Astrocyte (in vitro differentiated cells and primary cell): ENCODE measurements at regions not wholly inside any gene's neighbourhood (a gene's known extent, or its start where the extent isn't known, plus 50 kb on each side); places are given as distances from the start of the nearest gene placed in this dataset.

Experiments used
- DNase-seq: peaks from one replicate; pipeline ENCODE4 v3.0.0-alpha.2; 2010; ENCODE audit warnings: low read depth
- FAIRE-seq: peaks from 2 replicates; lab custom pipeline; 2011; peaks lifted over from hg19 to GRCh38; lab: Jason Lieb, UNC
- H2AFZ ChIP-seq: 2 replicates; pipeline ENCODE4 v1.6.0; 2012; ENCODE audit warnings: low read depth, low read length, inconsistent platforms
- H3K27ac ChIP-seq: 2 replicates; pipeline ENCODE4 v1.5.1; 2011; ENCODE audit warnings: low read depth, low read length, inconsistent platforms
- H3K27me3 ChIP-seq: 2 replicates; pipeline ENCODE4 v1.6.0; 2011; ENCODE audit warnings: low read length, inconsistent platforms; ENCODE audit not compliant: insufficient read depth
- H3K36me3 ChIP-seq: 2 replicates; pipeline ENCODE4 v1.5.1; 2011; ENCODE audit warnings: low read length, inconsistent platforms; ENCODE audit not compliant: insufficient read depth
- H3K4me1 ChIP-seq: 2 replicates; pipeline ENCODE4 v1.5.1; 2011; ENCODE audit warnings: low read length, inconsistent platforms; ENCODE audit not compliant: insufficient read depth
- H3K4me2 ChIP-seq: 2 replicates; pipeline ENCODE4 v1.6.0; 2012; ENCODE audit warnings: low read length, inconsistent platforms
- H3K4me3 ChIP-seq: 2 replicates; pipeline ENCODE4 v1.5.1; 2011; ENCODE audit warnings: low read depth, mild to moderate bottlenecking, low read length, inconsistent platforms; ENCODE audit not compliant: insufficient read depth
- H3K79me2 ChIP-seq: 2 replicates; pipeline ENCODE4 v1.6.0; 2012; ENCODE audit warnings: mild to moderate bottlenecking, low read length, inconsistent platforms; ENCODE audit not compliant: insufficient read depth
- H3K9ac ChIP-seq: 2 replicates; pipeline ENCODE4 v1.6.0; 2012; ENCODE audit warnings: mild to moderate bottlenecking, low read length, inconsistent platforms
- H3K9me3 ChIP-seq: 2 replicates; pipeline ENCODE4 v1.5.1; 2012; ENCODE audit warnings: low read depth, mild to moderate bottlenecking, low read length, inconsistent platforms; ENCODE audit not compliant: insufficient read depth
- H4K20me1 ChIP-seq: 2 replicates; pipeline ENCODE4 v1.6.0; 2012; ENCODE audit warnings: low read length, inconsistent platforms; ENCODE audit not compliant: insufficient read depth
- H3K27ac Mint-ChIP-seq: one replicate; pipeline ENCODE4 v1.8.0; 2021; ENCODE audit warnings: mild to moderate bottlenecking, mixed read lengths; ENCODE audit not compliant: unreplicated experiment
- H3K27me3 Mint-ChIP-seq: one replicate; pipeline ENCODE4 v1.8.0; 2021; ENCODE audit warnings: low read depth, mixed read lengths; ENCODE audit not compliant: unreplicated experiment
- H3K36me3 Mint-ChIP-seq: one replicate; pipeline ENCODE4 v1.8.0; 2021; ENCODE audit warnings: low read depth, mixed read lengths; ENCODE audit not compliant: unreplicated experiment
- H3K4me1 Mint-ChIP-seq: one replicate; pipeline ENCODE4 v1.8.0; 2021; ENCODE audit warnings: low read depth, mixed read lengths; ENCODE audit not compliant: unreplicated experiment
- H3K4me3 Mint-ChIP-seq: one replicate; pipeline ENCODE4 v1.8.0; 2021; ENCODE audit warnings: mild to moderate bottlenecking, moderate library complexity, mixed read lengths; ENCODE audit not compliant: unreplicated experiment
- H3K9me3 Mint-ChIP-seq: one replicate; pipeline ENCODE4 v1.8.0; 2021; ENCODE audit warnings: mild to moderate bottlenecking, mixed read lengths; ENCODE audit not compliant: unreplicated experiment
- EZH2 ChIP-seq: IDR thresholded peaks from 2 replicates; pipeline ENCODE4 v1.6.1; 2012; ENCODE audit warnings: mild to moderate bottlenecking, low read length, inconsistent platforms; ENCODE audit not compliant: insufficient read depth
- TF ChIP-seq, protein P1 (sequence below): IDR thresholded peaks from 2 replicates; pipeline ENCODE4 v1.5.1; 2011; ENCODE audit warnings: low read depth, mild to moderate bottlenecking, inconsistent platforms, low read length, moderate library complexity; ENCODE audit not compliant: insufficient read depth

- FAIRE-seq, result no peak
These were observed 645.9 kb downstream of the PCDH7 start for GRCh38 chr4:31366041-31366440.

GRCh38 chr4:31370866-31371465 lies 650.8 kb downstream of the PCDH7 start:
- Histone ChIP-seq H4K20me1 (no peaks in the 10 kb centered on the region), H3K79me2 (no peaks in the 10 kb centered on the region), H3K4me1 (no peaks in the 10 kb centered on the region), H3K36me3 (no peaks in the 10 kb centered on the region), H3K9ac (no peak overlapping the region), H3K4me2 (no peak overlapping the region), H2AFZ (no peak overlapping the region), H3K4me3 (no peak overlapping the region), H3K27me3 (no peaks in the 10 kb centered on the region), H3K27ac (no peak overlapping the region), H3K9me3 (no peaks in the 10 kb centered on the region)
- TF ChIP-seq, protein P1, sequence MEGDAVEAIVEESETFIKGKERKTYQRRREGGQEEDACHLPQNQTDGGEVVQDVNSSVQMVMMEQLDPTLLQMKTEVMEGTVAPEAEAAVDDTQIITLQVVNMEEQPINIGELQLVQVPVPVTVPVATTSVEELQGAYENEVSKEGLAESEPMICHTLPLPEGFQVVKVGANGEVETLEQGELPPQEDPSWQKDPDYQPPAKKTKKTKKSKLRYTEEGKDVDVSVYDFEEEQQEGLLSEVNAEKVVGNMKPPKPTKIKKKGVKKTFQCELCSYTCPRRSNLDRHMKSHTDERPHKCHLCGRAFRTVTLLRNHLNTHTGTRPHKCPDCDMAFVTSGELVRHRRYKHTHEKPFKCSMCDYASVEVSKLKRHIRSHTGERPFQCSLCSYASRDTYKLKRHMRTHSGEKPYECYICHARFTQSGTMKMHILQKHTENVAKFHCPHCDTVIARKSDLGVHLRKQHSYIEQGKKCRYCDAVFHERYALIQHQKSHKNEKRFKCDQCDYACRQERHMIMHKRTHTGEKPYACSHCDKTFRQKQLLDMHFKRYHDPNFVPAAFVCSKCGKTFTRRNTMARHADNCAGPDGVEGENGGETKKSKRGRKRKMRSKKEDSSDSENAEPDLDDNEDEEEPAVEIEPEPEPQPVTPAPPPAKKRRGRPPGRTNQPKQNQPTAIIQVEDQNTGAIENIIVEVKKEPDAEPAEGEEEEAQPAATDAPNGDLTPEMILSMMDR, result peak; percentile 80
- no peak for TF ChIP-seq EZH2
- H3K4me1 Mint-ChIP-seq, result peaks cover 9% of the 10 kb centered on the region
- no peaks in the 10 kb centered on the region for H3K36me3 Mint-ChIP-seq
- no peaks in the 10 kb centered on the region for H3K9me3 Mint-ChIP-seq
- FAIRE-seq (no peak), DNase-seq (peak; percentile 16)
- no peaks in the 10 kb centered on the region for H3K27me3 Mint-ChIP-seq
- no peak overlapping the region for H3K4me3 Mint-ChIP-seq
- no peak overlapping the region for H3K27ac Mint-ChIP-seq

More at GRCh38 chr4:31366041-31366440, 645.9 kb downstream of the PCDH7 start:
- H3K79me2 ChIP-seq, result no peaks in the 10 kb centered on the region
- no peaks in the 10 kb centered on the region for H4K20me1 ChIP-seq
- H3K27ac Mint-ChIP-seq, result peak overlapping the region; percentile 81
- TF ChIP-seq, protein P1, result no peak
- no peak for TF ChIP-seq EZH2
- peaks cover 6% of the 10 kb centered on the region for H3K4me1 ChIP-seq
- no peak overlapping the region for H3K4me2 ChIP-seq
- H3K27ac ChIP-seq, result no peak overlapping the region
- no peak overlapping the region for H3K9ac ChIP-seq
- no peaks in the 10 kb centered on the region for H3K9me3 ChIP-seq
- peaks cover 21% of the 10 kb centered on the region for H3K4me1 Mint-ChIP-seq
- H3K27me3 ChIP-seq, result no peaks in the 10 kb centered on the region
- H3K4me3 Mint-ChIP-seq, result no peak overlapping the region
- H2AFZ ChIP-seq, result no peak overlapping the region
- H3K4me3 ChIP-seq, result no peak overlapping the region
- H3K36me3 ChIP-seq, result no peaks in the 10 kb centered on the region
- H3K9me3 Mint-ChIP-seq, result no peaks in the 10 kb centered on the region
- H3K36me3 Mint-ChIP-seq, result no peaks in the 10 kb centered on the region
- DNase-seq, result peak; percentile 55
- no peaks in the 10 kb centered on the region for H3K27me3 Mint-ChIP-seq

- Mint-ChIP-seq H3K27ac (no peak overlapping the region), H3K27me3 (no peaks in the 10 kb centered on the region), H3K9me3 (no peaks in the 10 kb centered on the region), H3K4me3 (no peak overlapping the region), H3K4me1 (peaks cover 3% of the 10 kb centered on the region), H3K36me3 (no peaks in the 10 kb centered on the region)
- no peak overlapping the region for H3K9ac ChIP-seq
- H3K27ac ChIP-seq, result no peak overlapping the region
- no peaks in the 10 kb centered on the region for H4K20me1 ChIP-seq
- no peak overlapping the region for H2AFZ ChIP-seq
- no peaks in the 10 kb centered on the region for H3K27me3 ChIP-seq
- DNase-seq (no peak), FAIRE-seq (no peak)
- no peaks in the 10 kb centered on the region for H3K79me2 ChIP-seq
- H3K36me3 ChIP-seq, result no peaks in the 10 kb centered on the region
- no peak overlapping the region for H3K4me3 ChIP-seq
- H3K9me3 ChIP-seq, result no peaks in the 10 kb centered on the region
- TF ChIP-seq, protein P1, result no peak
- TF ChIP-seq EZH2, result no peak
- no peaks in the 10 kb centered on the region for H3K4me1 ChIP-seq
- H3K4me2 ChIP-seq, result no peak overlapping the region
These were observed 654.2 kb downstream of the PCDH7 start for GRCh38 chr4:31374256-31374960.
